HG03135 (cell line): ENCODE measurements at regions not wholly inside any gene's neighbourhood (a gene's known extent, or its start where the extent isn't known, plus 50 kb on each side); places are given as distances from the start of the nearest gene placed in this dataset.
"Not testable (repeated sequence)": the region's sequence is repeated elsewhere in the genome, so short reads cannot be mapped to it uniquely, and the experiment has no call there.

ENCODE experiments used
- ATAC-seq: cut with Tn5 transposase; IDR thresholded peaks from one replicate; pipeline ENCODE4 v1.9.1; 2021; ENCODE audit warnings: mild to moderate bottlenecking, moderate library complexity; ENCODE audit not compliant: unreplicated experiment

GRCh38 chr9:26262421-26263107, 584.3 kb upstream of the TUSC1 start:
- no peak for ATAC-seq

GRCh38 chr9:26261503-26262330, 583.5 kb upstream of the TUSC1 start:
- no peak for ATAC-seq

- ATAC-seq, result no peak
Observed at GRCh38 chr9:26260238-26260637, 582.0 kb upstream of the TUSC1 start.

- ATAC-seq, result no peak
Observed at GRCh38 chr9:26247861-26248260, 569.6 kb upstream of the TUSC1 start.

- no peak for ATAC-seq
Observed at GRCh38 chr9:26244661-26245451, 566.6 kb upstream of the TUSC1 start.

GRCh38 chr9:26243726-26244125, 565.5 kb upstream of the TUSC1 start:
- no peak for ATAC-seq

- ATAC-seq, result no peak
Observed at GRCh38 chr9:26243029-26243697, 564.9 kb upstream of the TUSC1 start.

GRCh38 chr9:26240020-26240419, 561.8 kb upstream of the TUSC1 start:
- no peak for ATAC-seq

GRCh38 chr9:26237256-26237655, 559.0 kb upstream of the TUSC1 start:
- ATAC-seq, result no peak

- no peak for ATAC-seq
Observed at GRCh38 chr9:26234865-26235264, 556.6 kb upstream of the TUSC1 start.

GRCh38 chr9:26231391-26231790, 553.1 kb upstream of the TUSC1 start:
- ATAC-seq, result no peak

GRCh38 chr9:26229324-26230054, 551.2 kb upstream of the TUSC1 start:
- no peak for ATAC-seq

GRCh38 chr9:26228273-26228672, 550.0 kb upstream of the TUSC1 start:
- ATAC-seq, result no peak

GRCh38 chr9:26221290-26221689, 543.0 kb upstream of the TUSC1 start:
- no peak for ATAC-seq

GRCh38 chr9:26220367-26220766, 542.1 kb upstream of the TUSC1 start:
- no peak for ATAC-seq

- ATAC-seq, result no peak
Observed at GRCh38 chr9:26219961-26220360, 541.7 kb upstream of the TUSC1 start.

GRCh38 chr9:26216702-26217101, 538.5 kb upstream of the TUSC1 start:
- no peak for ATAC-seq

- ATAC-seq, result not testable (repeated sequence)
Observed at GRCh38 chr9:26214713-26215444, 536.6 kb upstream of the TUSC1 start.

GRCh38 chr9:26210338-26210851, 532.2 kb upstream of the TUSC1 start:
- ATAC-seq, result no peak
